Activated CD4-positive, CD25-positive, alpha-beta regulatory T cell treated with anti-CD3 and anti-CD28 coated beads, Interleukin-2, amount 50 U/mL, for 24 hours (primary cell): ENCODE measurements at regions not wholly inside any gene's neighbourhood (a gene's known extent, or its start where the extent isn't known, plus 50 kb on each side); places are given as distances from the start of the nearest gene placed in this dataset.

Source experiments
- ATAC-seq, 2 donors: fragments of 150-1000 bp; cut with Tn5 transposase; one replicate each; pipeline ENCODE4 v1.10.0; 2021; ENCODE audit warnings: mild to moderate bottlenecking in 1 of 2, moderate library complexity in 1 of 2

GRCh38 chr20:4556781-4557180 is 129.5 kb upstream of the PRNP start:
- ATAC-seq, result no peak

- no peak for ATAC-seq
Observed at GRCh38 chr20:4555188-4555890, 130.9 kb upstream of the PRNP start.

GRCh38 chr20:4554346-4554745 is 131.9 kb upstream of the PRNP start:
- ATAC-seq, result no peak

- no peak for ATAC-seq
Observed at GRCh38 chr20:4552075-4552640, 134.1 kb upstream of the PRNP start.

- no peak for ATAC-seq
Observed at GRCh38 chr20:4550740-4551139, 135.5 kb upstream of the PRNP start.

GRCh38 chr20:4549711-4550259 is 136.5 kb upstream of the PRNP start:
- no peak for ATAC-seq

- no peak for ATAC-seq
Observed at GRCh38 chr20:4548552-4548951, 137.7 kb upstream of the PRNP start.

GRCh38 chr20:4546786-4547185 is 139.5 kb upstream of the PRNP start:
- no peak for ATAC-seq

GRCh38 chr20:4546342-4546741 is 139.9 kb upstream of the PRNP start:
- ATAC-seq, result no peak

GRCh38 chr20:4545526-4545925 is 140.7 kb upstream of the PRNP start:
- no peak for ATAC-seq

- no peak for ATAC-seq
Observed at GRCh38 chr20:4544765-4545164, 141.5 kb upstream of the PRNP start.

- no peak for ATAC-seq
Observed at GRCh38 chr20:4542270-4542669, 144.0 kb upstream of the PRNP start.

GRCh38 chr20:4534315-4534714 is 151.9 kb upstream of the PRNP start:
- no peak for ATAC-seq

- no peak for ATAC-seq
Observed at GRCh38 chr20:4533368-4534133, 152.7 kb upstream of the PRNP start.

- no peak for ATAC-seq
Observed at GRCh38 chr20:4532772-4533171, 153.5 kb upstream of the PRNP start.

- ATAC-seq, result no peak
Observed at GRCh38 chr20:4524792-4525191, 161.5 kb upstream of the PRNP start.

GRCh38 chr20:4524307-4524706 is 161.9 kb upstream of the PRNP start:
- no peak for ATAC-seq

- ATAC-seq, result no peak
Observed at GRCh38 chr20:4522310-4522709, 163.9 kb upstream of the PRNP start.

GRCh38 chr20:4521170-4521968 is 164.9 kb upstream of the PRNP start:
- ATAC-seq, result no peak

GRCh38 chr20:4519534-4519933 is 166.7 kb upstream of the PRNP start:
- ATAC-seq, result no peak

- no peak for ATAC-seq
Observed at GRCh38 chr20:4516876-4517275, 169.4 kb upstream of the PRNP start.

GRCh38 chr20:4513720-4514119 is 172.5 kb upstream of the PRNP start:
- ATAC-seq, result no peak
